Gastroesophageal sphincter (tissue), 4 donors: ENCODE measurements at regions not wholly inside any gene's neighbourhood (a gene's known extent, or its start where the extent isn't known, plus 50 kb on each side); places are given as distances from the start of the nearest gene placed in this dataset.
A peak's percentile ranks its signal among the peaks of the same experiment; 100 is the strongest.

ENCODE experiments used
- ATAC-seq: fragments of 150-250 bp; one replicate; pipeline ENCODE4 v1.9.1; 2016; ENCODE audit warnings: mild to moderate bottlenecking, moderate library complexity
- H3K27ac ChIP-seq, 4 donors: fragments of 200-600 bp; sonication (generic) in 3 of 4; 1 replicate in 3 of 4; 2 replicates in 1 of 4; pipeline ENCODE4 v1.5.1; 2016 to 2019
- H3K27me3 ChIP-seq: fragments of 200-600 bp; sonication (generic); one replicate; pipeline ENCODE4 v1.5.1; 2019
- H3K36me3 ChIP-seq, 2 donors: fragments of 200-600 bp; sonication (generic); one replicate each; pipeline ENCODE4 v1.5.1; 2019; ENCODE audit warnings: control low read depth in 1 of 2
- H3K4me1 ChIP-seq, 3 donors: fragments of 200-600 bp; sonication (generic); 1 replicate in 2 of 3; 2 replicates in 1 of 3; pipeline ENCODE4 v1.5.1; 2016 to 2019; ENCODE audit warnings: control low read depth in 2 of 3
- H3K4me3 ChIP-seq, 2 donors: fragments of 200-600 bp; sonication (generic); one replicate each; pipeline ENCODE4 v1.5.1; 2019; ENCODE audit warnings: mild to moderate bottlenecking in 1 of 2, moderate library complexity in 1 of 2
- H3K9me3 ChIP-seq, 3 donors: fragments of 200-600 bp; sonication (generic); one replicate each; pipeline ENCODE4 v1.5.1; 2017 to 2019; ENCODE audit warnings: control low read depth in 2 of 3
- EP300 ChIP-seq: sonication (generic); formaldehyde crosslinking; IDR thresholded peaks from one replicate; pipeline ENCODE4 v1.6.1; 2017; ENCODE audit warnings: antibody characterized with exemption, mild to moderate bottlenecking
- POLR2A ChIP-seq, 2 donors: fragments of 450-650 bp; IDR thresholded peaks; one replicate each; pipeline ENCODE4 v1.6.1; 2017; ENCODE audit warnings: antibody characterized with exemption in 2 of 2, mild to moderate bottlenecking in 2 of 2, moderate library complexity in 1 of 2
- POLR2AphosphoS5 ChIP-seq: sonication (generic); formaldehyde crosslinking; IDR thresholded peaks from one replicate; pipeline ENCODE4 v1.6.1; 2017; ENCODE audit warnings: antibody characterized with exemption
- WGBS, 2 donors: methylation state at CpG; one replicate each; pipeline ENCODE4 v1.1.5; 2018; ENCODE audit warnings: low coverage in 1 of 2; 5-methylcytosine and 5-hydroxymethylcytosine counted together
- TF ChIP-seq, protein P1 (sequence below), 4 experiments: fragments of 200-600 bp in 2 of 4; fragments of 450-650 bp in 2 of 4; sonication (generic) in 1 of 4; IDR thresholded peaks; one replicate each; pipeline ENCODE4 v1.5.1; 2017 to 2019; ENCODE audit warnings: antibody characterized with exemption in 4 of 4, mild to moderate bottlenecking in 2 of 4, moderate library complexity in 2 of 4

DNA sequence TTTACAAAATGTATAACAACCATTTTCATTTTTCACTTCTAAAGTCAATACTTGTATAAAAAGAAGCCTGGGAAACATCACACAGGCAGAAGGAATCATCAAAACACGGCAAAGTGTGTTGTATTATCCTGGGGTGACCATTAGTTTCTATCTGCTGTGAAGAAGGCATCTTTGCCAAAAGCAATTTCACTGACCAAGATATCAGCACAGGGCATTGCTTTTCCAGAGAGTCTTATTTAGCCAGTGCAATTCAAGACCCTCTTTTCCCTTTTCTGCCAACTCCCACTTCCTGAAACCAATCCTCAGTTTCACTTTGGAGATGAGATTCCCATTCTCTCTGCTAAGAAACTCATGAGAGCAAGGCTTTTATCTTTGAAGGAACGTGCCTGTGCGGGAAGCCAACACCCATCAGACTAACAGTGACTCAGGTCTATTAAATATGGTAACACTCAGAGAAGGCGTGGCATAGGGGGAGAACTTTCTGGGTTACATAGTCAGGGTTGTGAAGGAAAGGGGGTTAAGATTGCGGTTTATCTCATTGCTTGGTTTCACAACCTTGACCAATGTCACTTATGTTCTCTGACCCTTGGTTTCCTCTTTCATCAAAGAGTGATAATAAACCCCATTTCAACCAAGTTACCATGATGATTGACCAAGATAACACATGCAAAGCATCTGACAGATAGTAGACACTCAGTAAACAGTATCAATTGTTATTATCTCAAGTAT lies 666.9 kb upstream of the KLF4 start:
- Histone ChIP-seq H3K27me3 (no peaks in the 10 kb centered on the region), H3K27ac (no peak overlapping the region), H3K9me3 (no peaks in the 10 kb centered on the region), H3K4me3 (no peak overlapping the region), H3K36me3 (no peaks in the 10 kb centered on the region), H3K4me1 (peaks cover 0 to 3% (median 0%) of the 10 kb centered on the region in 3 donors)
- no peak for ATAC-seq
- no peak for TF ChIP-seq POLR2A (IDR thresholded peaks at IDR 0.05)
- TF ChIP-seq, protein P1, sequence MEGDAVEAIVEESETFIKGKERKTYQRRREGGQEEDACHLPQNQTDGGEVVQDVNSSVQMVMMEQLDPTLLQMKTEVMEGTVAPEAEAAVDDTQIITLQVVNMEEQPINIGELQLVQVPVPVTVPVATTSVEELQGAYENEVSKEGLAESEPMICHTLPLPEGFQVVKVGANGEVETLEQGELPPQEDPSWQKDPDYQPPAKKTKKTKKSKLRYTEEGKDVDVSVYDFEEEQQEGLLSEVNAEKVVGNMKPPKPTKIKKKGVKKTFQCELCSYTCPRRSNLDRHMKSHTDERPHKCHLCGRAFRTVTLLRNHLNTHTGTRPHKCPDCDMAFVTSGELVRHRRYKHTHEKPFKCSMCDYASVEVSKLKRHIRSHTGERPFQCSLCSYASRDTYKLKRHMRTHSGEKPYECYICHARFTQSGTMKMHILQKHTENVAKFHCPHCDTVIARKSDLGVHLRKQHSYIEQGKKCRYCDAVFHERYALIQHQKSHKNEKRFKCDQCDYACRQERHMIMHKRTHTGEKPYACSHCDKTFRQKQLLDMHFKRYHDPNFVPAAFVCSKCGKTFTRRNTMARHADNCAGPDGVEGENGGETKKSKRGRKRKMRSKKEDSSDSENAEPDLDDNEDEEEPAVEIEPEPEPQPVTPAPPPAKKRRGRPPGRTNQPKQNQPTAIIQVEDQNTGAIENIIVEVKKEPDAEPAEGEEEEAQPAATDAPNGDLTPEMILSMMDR (IDR thresholded peaks at IDR 0.05): no peak
- TF ChIP-seq POLR2AphosphoS5: no peak
- no peak for TF ChIP-seq EP300
- 66 to 74% methylated on average over 5 of the region's 5 CpGs for WGBS, 2 donors

- Histone ChIP-seq H3K4me3 (no peak overlapping the region), H3K4me1 (peaks cover 0 to 24% (median 0%) of the 10 kb centered on the region in 3 donors), H3K27me3 (no peaks in the 10 kb centered on the region), H3K27ac (no peak overlapping the region), H3K9me3 (no peaks in the 10 kb centered on the region), H3K36me3 (no peaks in the 10 kb centered on the region)
- 58 to 71% methylated on average over 4 of the region's 4 CpGs for WGBS, 2 donors
- TF ChIP-seq, protein P1 (IDR thresholded peaks at IDR 0.05): no peak
- TF ChIP-seq POLR2A (IDR thresholded peaks at IDR 0.05) (no peak), EP300 (no peak), POLR2AphosphoS5 (no peak)
- ATAC-seq: no peak
Observed at GRCh38 chr9:108153416-108153815, 663.8 kb upstream of the KLF4 start.

DNA sequence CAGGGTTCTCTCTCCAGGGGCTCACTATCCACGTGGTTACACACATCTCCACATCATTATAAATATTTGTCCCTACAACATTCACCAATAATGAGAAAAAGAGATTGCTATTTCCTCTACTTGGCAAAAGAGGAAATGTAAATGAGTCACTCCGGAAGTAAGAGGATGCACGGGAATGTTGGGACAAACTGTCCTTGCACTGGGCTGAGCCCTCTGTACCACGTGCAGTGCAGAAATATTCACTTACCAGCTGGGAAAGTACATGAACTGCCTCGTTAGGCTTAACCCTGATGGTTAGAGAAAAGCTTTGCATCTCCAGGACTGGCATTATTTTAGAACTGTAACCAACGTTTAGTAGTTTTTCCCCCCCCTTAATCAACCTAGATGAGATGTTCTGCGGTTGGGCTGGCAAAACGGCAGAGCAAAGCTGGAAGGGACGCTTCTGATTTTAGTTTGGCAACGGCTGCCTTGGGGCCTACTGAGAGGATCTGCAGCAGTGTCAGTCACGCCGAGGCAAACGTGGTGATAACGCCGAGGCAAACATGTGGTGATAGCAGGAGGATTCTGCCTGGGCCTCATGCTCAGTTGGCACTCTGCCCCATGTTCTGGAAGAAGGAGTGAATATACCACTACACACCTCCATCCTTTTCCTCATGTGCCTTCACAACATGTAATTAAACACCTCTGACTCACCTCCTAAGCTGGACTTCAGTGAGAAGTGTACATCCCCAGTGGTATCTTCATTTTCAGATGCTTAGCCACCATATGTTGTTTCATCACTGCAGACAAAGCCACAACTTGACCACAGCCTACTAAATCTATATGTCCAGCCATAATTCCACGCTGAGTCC lies 661.4 kb upstream of the KLF4 start:
- H3K4me1 ChIP-seq: peaks cover 0 to 24% (median 0%) of the 10 kb centered on the region in 3 donors
- H3K27ac ChIP-seq: peak overlapping the region in 3 of 4 donors; percentile 50 to 73 (median 68)
- H3K4me3 ChIP-seq: no peak overlapping the region
- no peaks in the 10 kb centered on the region for H3K9me3 ChIP-seq
- ATAC-seq: peak; percentile 86
- TF ChIP-seq, protein P1 (IDR thresholded peaks at IDR 0.05): no peak
- TF ChIP-seq POLR2AphosphoS5 (peak; percentile 86), EP300 (peak; percentile 29), POLR2A (IDR thresholded peaks at IDR 0.05) (no peak)
- no peaks in the 10 kb centered on the region for H3K27me3 ChIP-seq
- 49 to 55% methylated on average over 5 to 16 of the region's 16 CpGs for WGBS, 2 donors
- no peaks in the 10 kb centered on the region for H3K36me3 ChIP-seq

- TF ChIP-seq EP300: no peak
- H3K27me3 ChIP-seq: no peaks in the 10 kb centered on the region
- no peaks in the 10 kb centered on the region for H3K9me3 ChIP-seq
- ATAC-seq: no peak
- peaks cover 0 to 24% (median 0%) of the 10 kb centered on the region in 3 donors for H3K4me1 ChIP-seq
- H3K36me3 ChIP-seq: no peaks in the 10 kb centered on the region
- peak overlapping the region in 1 of 4 donors; percentile 37 for H3K27ac ChIP-seq
- 65% methylated on average over 4 of the region's 4 CpGs; no CpG with 5 or more reads in 1 of the 2 donors for WGBS, 2 donors
- H3K4me3 ChIP-seq: no peak overlapping the region
Observed at GRCh38 chr9:108149326-108149725, 659.8 kb upstream of the KLF4 start.

DNA sequence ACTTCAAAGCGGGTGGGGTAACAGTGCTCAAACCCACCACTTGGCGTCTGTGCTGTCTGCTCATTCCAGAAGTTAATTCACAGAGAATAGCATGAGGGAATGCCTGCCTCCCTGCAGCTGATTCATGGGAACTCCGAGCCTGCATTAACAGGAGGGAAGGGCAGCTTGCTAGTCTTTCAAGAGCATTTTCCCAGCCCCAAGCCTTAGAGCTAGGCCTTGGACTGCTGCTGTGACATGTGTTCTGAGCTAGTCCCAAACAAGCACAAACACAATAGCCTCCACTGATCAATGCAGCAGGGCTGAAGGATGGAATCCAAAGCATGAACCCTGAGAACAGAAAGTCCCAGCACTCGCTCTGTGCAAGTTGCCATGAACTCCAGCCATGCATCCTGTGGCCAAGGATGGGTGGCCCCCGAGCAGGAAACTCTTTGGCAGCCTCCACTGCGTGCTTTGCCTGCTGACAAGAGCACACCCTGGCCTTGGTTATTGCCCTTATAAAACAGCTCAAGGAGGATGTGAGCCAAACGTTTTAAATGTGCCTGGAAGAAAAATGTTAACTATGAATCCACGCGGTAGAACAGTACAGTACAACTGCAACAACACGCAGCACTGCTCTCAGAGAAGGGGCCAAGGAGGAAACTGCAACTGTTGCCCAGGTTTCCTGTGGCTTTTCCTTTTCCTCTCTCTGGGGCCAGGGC lies 653.1 kb upstream of the KLF4 start:
- no peaks in the 10 kb centered on the region for H3K36me3 ChIP-seq
- 0 to 11% methylated on average over 5 to 9 of the region's 10 CpGs for WGBS, 2 donors
- no peak overlapping the region for H3K4me3 ChIP-seq
- H3K27me3 ChIP-seq: no peaks in the 10 kb centered on the region
- peaks cover 15 to 24% (median 16%) of the 10 kb centered on the region in 3 donors for H3K4me1 ChIP-seq
- peak; percentile 99 for ATAC-seq
- H3K27ac ChIP-seq: peak overlapping the region; percentile 86 to 89 (median 88)
- TF ChIP-seq EP300: peak; percentile 46
- TF ChIP-seq POLR2A (IDR thresholded peaks at IDR 0.05): peak in 1 of 2 donors; percentile 8
- peak; percentile 99 for TF ChIP-seq POLR2AphosphoS5
- TF ChIP-seq, protein P1 (IDR thresholded peaks at IDR 0.05): peak in 3 of 4 experiments; percentile 20 to 62 (median 60)
- no peaks in the 10 kb centered on the region for H3K9me3 ChIP-seq
